ENCODE measurements at regions not wholly inside any gene's neighbourhood (a gene's known extent, or its start where the extent isn't known, plus 50 kb on each side); places are given as distances from the start of the nearest gene placed in this dataset.

DNA sequence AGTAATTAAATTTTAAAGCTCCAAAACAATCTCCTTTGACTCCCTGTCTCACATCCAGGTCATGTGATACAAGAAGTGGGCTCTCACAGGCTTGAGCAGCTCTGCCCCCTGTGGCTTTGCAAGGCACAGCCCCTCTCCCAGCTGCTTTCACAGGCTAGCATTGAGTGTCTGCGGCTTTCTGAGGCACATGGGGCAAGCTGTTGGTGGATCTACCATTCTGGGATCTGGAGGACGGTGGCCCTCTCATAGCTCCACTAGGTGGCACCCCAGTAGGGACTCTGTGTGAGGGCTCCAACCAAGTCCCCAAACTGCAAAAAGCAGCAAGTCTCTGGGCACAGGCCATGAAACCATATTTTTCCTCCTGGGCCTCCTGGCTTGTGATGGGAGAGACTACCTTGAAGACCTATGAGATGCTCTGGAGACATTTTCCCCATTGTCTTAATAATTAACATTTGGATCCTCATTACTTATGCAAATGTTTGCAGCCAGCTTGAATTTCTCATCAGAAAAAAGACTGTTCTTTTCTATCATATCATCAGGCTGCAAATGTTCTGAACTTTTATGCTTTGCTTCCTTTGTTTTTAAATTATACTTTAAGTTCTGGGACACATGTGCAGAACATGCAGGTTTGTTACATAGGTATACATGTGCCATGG, 554.1 kb upstream of the OLFM3 start:
- TF ChIP-seq REST (IDR thresholded peaks at IDR 0.05; ENCODE audit: low read depth) (no peak), NFIC (IDR thresholded peaks at IDR 0.05) (no peak), RAD21 (IDR thresholded peaks at IDR 0.05; ENCODE audit: low read depth) (peak; percentile 61), CEBPB (IDR thresholded peaks at IDR 0.05) (no peak), YY1 (IDR thresholded peaks at IDR 0.05; ENCODE audit: low read depth) (no peak), TCF12 (IDR thresholded peaks at IDR 0.05; ENCODE audit: low read depth) (no peak), FOXM1 (IDR thresholded peaks at IDR 0.05; ENCODE audit: borderline replicate concordance, low read depth) (no peak)

GRCh38 chr1:102546251-102546650, 549.5 kb upstream of the OLFM3 start:
- TF ChIP-seq RAD21 (IDR thresholded peaks at IDR 0.05; ENCODE audit: low read depth) (no peak), FOXM1 (IDR thresholded peaks at IDR 0.05; ENCODE audit: borderline replicate concordance, low read depth) (no peak), CREB1 (IDR thresholded peaks at IDR 0.05; ENCODE audit: low read depth) (no peak), TEAD4 (IDR thresholded peaks at IDR 0.05) (no peak), CEBPB (IDR thresholded peaks at IDR 0.05) (no peak), EP300 (IDR thresholded peaks at IDR 0.05; ENCODE audit: borderline replicate concordance) (no peak), NFIC (IDR thresholded peaks at IDR 0.05) (no peak), TCF12 (IDR thresholded peaks at IDR 0.05; ENCODE audit: low read depth) (no peak), EGR1 (IDR thresholded peaks at IDR 0.05) (no peak), ZBTB7A (IDR thresholded peaks at IDR 0.05; ENCODE audit: low read depth) (no peak), REST (IDR thresholded peaks at IDR 0.05; ENCODE audit: low read depth) (no peak), TAF1 (IDR thresholded peaks at IDR 0.05; ENCODE audit: low read depth) (no peak), YY1 (IDR thresholded peaks at IDR 0.05; ENCODE audit: low read depth) (no peak)
- TF ChIP-seq, protein P1, sequence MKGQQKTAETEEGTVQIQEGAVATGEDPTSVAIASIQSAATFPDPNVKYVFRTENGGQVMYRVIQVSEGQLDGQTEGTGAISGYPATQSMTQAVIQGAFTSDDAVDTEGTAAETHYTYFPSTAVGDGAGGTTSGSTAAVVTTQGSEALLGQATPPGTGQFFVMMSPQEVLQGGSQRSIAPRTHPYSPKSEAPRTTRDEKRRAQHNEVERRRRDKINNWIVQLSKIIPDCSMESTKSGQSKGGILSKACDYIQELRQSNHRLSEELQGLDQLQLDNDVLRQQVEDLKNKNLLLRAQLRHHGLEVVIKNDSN (IDR thresholded peaks at IDR 0.05), result no peak
- TF ChIP-seq, protein P2, sequence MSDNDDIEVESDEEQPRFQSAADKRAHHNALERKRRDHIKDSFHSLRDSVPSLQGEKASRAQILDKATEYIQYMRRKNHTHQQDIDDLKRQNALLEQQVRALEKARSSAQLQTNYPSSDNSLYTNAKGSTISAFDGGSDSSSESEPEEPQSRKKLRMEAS (IDR thresholded peaks at IDR 0.05), result no peak

- TF ChIP-seq, protein P1 (IDR thresholded peaks at IDR 0.05), result no peak
- TF ChIP-seq RAD21 (IDR thresholded peaks at IDR 0.05; ENCODE audit: low read depth), result no peak
- no peak for TF ChIP-seq TEAD4 (IDR thresholded peaks at IDR 0.05)
- TF ChIP-seq, protein P2 (IDR thresholded peaks at IDR 0.05), result no peak
- no peak for TF ChIP-seq CREB1 (IDR thresholded peaks at IDR 0.05; ENCODE audit: low read depth)
- TF ChIP-seq NFIC (IDR thresholded peaks at IDR 0.05), result no peak
- no peak for TF ChIP-seq FOXM1 (IDR thresholded peaks at IDR 0.05; ENCODE audit: borderline replicate concordance, low read depth)
- TF ChIP-seq CEBPB (IDR thresholded peaks at IDR 0.05), result no peak
- TF ChIP-seq YY1 (IDR thresholded peaks at IDR 0.05; ENCODE audit: low read depth), result no peak
- TF ChIP-seq EGR1 (IDR thresholded peaks at IDR 0.05), result no peak
- TF ChIP-seq EP300 (IDR thresholded peaks at IDR 0.05; ENCODE audit: borderline replicate concordance), result no peak
These were observed 539.2 kb upstream of the OLFM3 start for GRCh38 chr1:102535829-102536505.

GRCh38 chr1:102531036-102531435, 534.3 kb upstream of the OLFM3 start:
- no peak for TF ChIP-seq TCF12 (IDR thresholded peaks at IDR 0.05; ENCODE audit: low read depth)
- TF ChIP-seq CREB1 (IDR thresholded peaks at IDR 0.05; ENCODE audit: low read depth), result no peak
- TF ChIP-seq, protein P1 (IDR thresholded peaks at IDR 0.05), result no peak
- no peak for TF ChIP-seq REST (IDR thresholded peaks at IDR 0.05; ENCODE audit: low read depth)
- TF ChIP-seq TAF1 (IDR thresholded peaks at IDR 0.05; ENCODE audit: low read depth), result no peak
- no peak for TF ChIP-seq NFIC (IDR thresholded peaks at IDR 0.05)
